ENCODE measurements at regions not wholly inside any gene's neighbourhood (a gene's known extent, or its start where the extent isn't known, plus 50 kb on each side); places are given as distances from the start of the nearest gene placed in this dataset.

DNA sequence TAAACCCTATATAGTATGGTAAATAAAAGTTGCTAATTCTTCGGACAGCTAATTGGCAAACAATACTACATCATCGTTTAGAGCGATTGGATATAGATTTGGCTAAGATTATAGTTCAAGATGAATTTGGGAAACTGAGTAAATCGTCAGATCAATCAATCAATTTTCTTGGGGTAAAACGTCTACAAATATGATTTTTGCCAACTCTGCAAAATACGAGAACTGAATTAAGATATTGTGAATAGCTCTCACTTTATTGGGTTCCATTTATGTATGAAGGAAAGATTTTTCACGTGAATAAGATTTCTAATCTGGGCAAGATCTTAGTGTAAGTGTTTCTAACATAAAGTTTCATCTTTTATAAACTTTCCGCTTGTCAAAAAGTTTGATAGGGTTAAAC, 132.9 kb upstream of the AGR3 start:
- TF ChIP-seq, protein P1, sequence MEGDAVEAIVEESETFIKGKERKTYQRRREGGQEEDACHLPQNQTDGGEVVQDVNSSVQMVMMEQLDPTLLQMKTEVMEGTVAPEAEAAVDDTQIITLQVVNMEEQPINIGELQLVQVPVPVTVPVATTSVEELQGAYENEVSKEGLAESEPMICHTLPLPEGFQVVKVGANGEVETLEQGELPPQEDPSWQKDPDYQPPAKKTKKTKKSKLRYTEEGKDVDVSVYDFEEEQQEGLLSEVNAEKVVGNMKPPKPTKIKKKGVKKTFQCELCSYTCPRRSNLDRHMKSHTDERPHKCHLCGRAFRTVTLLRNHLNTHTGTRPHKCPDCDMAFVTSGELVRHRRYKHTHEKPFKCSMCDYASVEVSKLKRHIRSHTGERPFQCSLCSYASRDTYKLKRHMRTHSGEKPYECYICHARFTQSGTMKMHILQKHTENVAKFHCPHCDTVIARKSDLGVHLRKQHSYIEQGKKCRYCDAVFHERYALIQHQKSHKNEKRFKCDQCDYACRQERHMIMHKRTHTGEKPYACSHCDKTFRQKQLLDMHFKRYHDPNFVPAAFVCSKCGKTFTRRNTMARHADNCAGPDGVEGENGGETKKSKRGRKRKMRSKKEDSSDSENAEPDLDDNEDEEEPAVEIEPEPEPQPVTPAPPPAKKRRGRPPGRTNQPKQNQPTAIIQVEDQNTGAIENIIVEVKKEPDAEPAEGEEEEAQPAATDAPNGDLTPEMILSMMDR (IDR thresholded peaks at IDR 0.05 in 8 of 11, conservative IDR thresholded peaks at IDR 0.05 in 3 of 11) = no peak
- no peak for TF ChIP-seq POLR2AphosphoS5 (IDR thresholded peaks at IDR 0.05)

Measured in spleen (tissue), 7 donors.